GM18502 (cell line): ENCODE measurements at regions not wholly inside any gene's neighbourhood (a gene's known extent, or its start where the extent isn't known, plus 50 kb on each side); places are given as distances from the start of the nearest gene placed in this dataset.
A peak's percentile ranks its signal among the peaks of the same experiment; 100 is the strongest.
"Not testable (repeated sequence)": the region's sequence is repeated elsewhere in the genome, so short reads cannot be mapped to it uniquely, and the experiment has no call there.

Experiments used
- ATAC-seq: cut with Tn5 transposase; IDR thresholded peaks from one replicate; pipeline ENCODE4 v1.9.1; 2021; ENCODE audit warnings: mild to moderate bottlenecking; ENCODE audit not compliant: unreplicated experiment, poor library complexity

- not testable (repeated sequence) for ATAC-seq
These were observed 457.1 kb upstream of the ZNG1F start for GRCh38 chr9:41646246-41646645.

- ATAC-seq: peak; percentile 94
These were observed 454.6 kb upstream of the ZNG1F start for GRCh38 chr9:41643571-41644279.

- not testable (repeated sequence) for ATAC-seq
These were observed 444.6 kb upstream of the ZNG1F start for GRCh38 chr9:41633726-41634125.

GRCh38 chr9:41623666-41624065, 434.5 kb upstream of the ZNG1F start:
- ATAC-seq: not testable (repeated sequence)

- not testable (repeated sequence) for ATAC-seq
These were observed 430.1 kb upstream of the ZNG1F start for GRCh38 chr9:41619254-41619653.

- not testable (repeated sequence) for ATAC-seq
These were observed 417.9 kb upstream of the ZNG1F start for GRCh38 chr9:41606961-41607547.

GRCh38 chr9:41565572-41565971, 376.5 kb upstream of the ZNG1F start:
- ATAC-seq: not testable (repeated sequence)
